ENCODE measurements at regions not wholly inside any gene's neighbourhood (a gene's known extent, or its start where the extent isn't known, plus 50 kb on each side); places are given as distances from the start of the nearest gene placed in this dataset.

DNA sequence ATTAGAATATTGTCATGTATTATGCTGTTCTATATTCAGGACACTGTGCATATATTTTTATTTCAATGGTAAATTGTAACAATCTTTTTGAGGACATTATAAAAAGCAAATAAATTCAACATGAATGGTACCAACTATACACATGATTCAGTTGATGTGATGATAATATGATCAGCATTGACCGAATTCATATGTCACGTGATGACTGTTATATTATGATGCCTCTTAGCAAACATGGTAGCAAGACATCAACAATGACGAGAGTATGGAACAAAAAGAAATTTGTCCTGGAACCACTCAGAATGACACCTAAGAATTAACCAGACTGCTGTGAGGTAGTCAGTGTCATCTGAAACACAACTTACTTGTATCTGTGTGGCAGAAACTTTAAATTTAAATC, 161.5 kb upstream of the OR13F1 start:
- no peaks in the 10 kb centered on the region for H3K36me3 ChIP-seq (ENCODE audit: insufficient read depth, low read length)
- H2AFZ ChIP-seq (ENCODE audit: low read length): no peak overlapping the region
- H3K9me3 ChIP-seq (ENCODE audit: low read depth, low read length): no peaks in the 10 kb centered on the region
- no peaks in the 10 kb centered on the region for H3K79me2 ChIP-seq (ENCODE audit: insufficient read depth, low read length)
- no peaks in the 10 kb centered on the region for H4K20me1 ChIP-seq (ENCODE audit: insufficient read depth, low read length)
- H3K4me2 ChIP-seq (ENCODE audit: insufficient read depth, low read length): no peak overlapping the region
- no peaks in the 10 kb centered on the region for H3K27me3 ChIP-seq (ENCODE audit: insufficient read depth, low read length)
- no peak for TF ChIP-seq CTCF (IDR thresholded peaks at IDR 0.05; ENCODE audit: extremely low read depth, low read depth, low read length)
- no peak overlapping the region for H3K4me3 ChIP-seq (ENCODE audit: insufficient read depth, low read length)
- H3K4me1 ChIP-seq (ENCODE audit: insufficient read depth, low read length): no peaks in the 10 kb centered on the region
- no peak for DNase-seq (ENCODE audit: insufficient read length, low spot score, missing footprints)
- no peak overlapping the region for H3K27ac ChIP-seq (ENCODE audit: low read depth, low read length)

- H4K20me1 ChIP-seq (ENCODE audit: insufficient read depth, low read length): no peaks in the 10 kb centered on the region
- no peaks in the 10 kb centered on the region for H3K9me3 ChIP-seq (ENCODE audit: low read depth, low read length)
- DNase-seq (ENCODE audit: insufficient read length, low spot score, missing footprints): no peak
- H3K27me3 ChIP-seq (ENCODE audit: insufficient read depth, low read length): no peaks in the 10 kb centered on the region
- H3K4me3 ChIP-seq (ENCODE audit: insufficient read depth, low read length): no peak overlapping the region
- H3K4me2 ChIP-seq (ENCODE audit: insufficient read depth, low read length): no peak overlapping the region
- no peaks in the 10 kb centered on the region for H3K36me3 ChIP-seq (ENCODE audit: insufficient read depth, low read length)
- no peaks in the 10 kb centered on the region for H3K4me1 ChIP-seq (ENCODE audit: insufficient read depth, low read length)
- H3K79me2 ChIP-seq (ENCODE audit: insufficient read depth, low read length): no peaks in the 10 kb centered on the region
- H2AFZ ChIP-seq (ENCODE audit: low read length): no peak overlapping the region
- no peak overlapping the region for H3K27ac ChIP-seq (ENCODE audit: low read depth, low read length)
- TF ChIP-seq CTCF (IDR thresholded peaks at IDR 0.05; ENCODE audit: extremely low read depth, low read depth, low read length): no peak
Observed at GRCh38 chr9:104345061-104345460, 159.0 kb upstream of the OR13F1 start.

DNA sequence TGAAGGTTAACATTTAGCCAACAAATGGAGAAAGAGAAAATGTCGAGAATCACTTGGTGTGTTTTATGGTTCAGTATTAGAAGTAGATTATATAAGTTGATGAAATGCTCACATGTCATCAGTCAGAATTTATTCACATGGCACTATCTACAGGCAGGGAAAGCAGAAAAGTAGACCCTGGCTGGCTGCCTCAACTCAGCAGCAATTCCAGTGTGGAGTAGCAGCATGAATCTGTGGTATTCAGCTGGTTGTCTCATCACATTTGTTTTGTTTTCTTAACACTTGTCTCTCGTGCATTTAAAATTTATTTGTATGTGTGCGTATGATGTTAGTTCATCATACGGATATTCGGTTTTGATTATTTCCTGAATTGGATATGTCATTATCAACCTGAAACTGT, 153.5 kb upstream of the OR13F1 start:
- TF ChIP-seq CTCF (IDR thresholded peaks at IDR 0.05; ENCODE audit: extremely low read depth, low read depth, low read length): no peak
- no peaks in the 10 kb centered on the region for H3K27me3 ChIP-seq (ENCODE audit: insufficient read depth, low read length)
- no peaks in the 10 kb centered on the region for H4K20me1 ChIP-seq (ENCODE audit: insufficient read depth, low read length)
- H3K79me2 ChIP-seq (ENCODE audit: insufficient read depth, low read length): no peaks in the 10 kb centered on the region
- no peak overlapping the region for H2AFZ ChIP-seq (ENCODE audit: low read length)
- H3K4me3 ChIP-seq (ENCODE audit: insufficient read depth, low read length): no peak overlapping the region
- H3K4me1 ChIP-seq (ENCODE audit: insufficient read depth, low read length): no peaks in the 10 kb centered on the region
- no peak overlapping the region for H3K27ac ChIP-seq (ENCODE audit: low read depth, low read length)
- H3K36me3 ChIP-seq (ENCODE audit: insufficient read depth, low read length): no peaks in the 10 kb centered on the region
- H3K4me2 ChIP-seq (ENCODE audit: insufficient read depth, low read length): no peak overlapping the region
- no peak for DNase-seq (ENCODE audit: insufficient read length, low spot score, missing footprints)
- no peaks in the 10 kb centered on the region for H3K9me3 ChIP-seq (ENCODE audit: low read depth, low read length)

DNA sequence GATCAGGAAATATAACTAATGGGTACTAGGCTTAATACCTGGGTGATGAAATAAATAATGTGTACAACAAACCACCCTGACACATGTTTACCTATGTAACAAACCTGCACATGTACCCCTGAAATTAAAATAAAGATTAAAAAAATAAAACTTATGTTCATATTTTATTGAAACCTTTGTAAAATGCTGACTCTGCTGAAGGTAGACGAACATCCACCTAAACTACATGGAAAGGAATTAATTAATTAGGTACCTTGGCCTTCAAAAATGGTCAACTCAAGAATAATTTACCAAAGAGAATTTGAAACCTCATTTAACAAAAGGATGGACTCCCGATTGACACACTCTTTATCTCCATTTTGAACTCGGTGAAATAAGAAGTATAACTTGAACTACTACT, 152.3 kb upstream of the OR13F1 start:
- Histone ChIP-seq H3K27me3 (ENCODE audit: insufficient read depth, low read length) (no peaks in the 10 kb centered on the region), H3K4me3 (ENCODE audit: insufficient read depth, low read length) (no peak overlapping the region), H3K36me3 (ENCODE audit: insufficient read depth, low read length) (no peaks in the 10 kb centered on the region), H3K79me2 (ENCODE audit: insufficient read depth, low read length) (no peaks in the 10 kb centered on the region), H3K9me3 (ENCODE audit: low read depth, low read length) (no peaks in the 10 kb centered on the region), H3K27ac (ENCODE audit: low read depth, low read length) (no peak overlapping the region), H3K4me1 (ENCODE audit: insufficient read depth, low read length) (no peaks in the 10 kb centered on the region), H3K4me2 (ENCODE audit: insufficient read depth, low read length) (no peak overlapping the region), H4K20me1 (ENCODE audit: insufficient read depth, low read length) (no peaks in the 10 kb centered on the region), H2AFZ (ENCODE audit: low read length) (no peak overlapping the region)
- DNase-seq (ENCODE audit: insufficient read length, low spot score, missing footprints): no peak
- no peak for TF ChIP-seq CTCF (IDR thresholded peaks at IDR 0.05; ENCODE audit: extremely low read depth, low read depth, low read length)
